Adrenal gland (tissue), 5 donors: ENCODE measurements at regions not wholly inside any gene's neighbourhood (a gene's known extent, or its start where the extent isn't known, plus 50 kb on each side); places are given as distances from the start of the nearest gene placed in this dataset.

Experiments
- POLR2A ChIP-seq, 2 donors: fragments of 450-650 bp; IDR thresholded peaks; one replicate each; pipeline ENCODE4 v1.6.1; 2017; ENCODE audit warnings: antibody characterized with exemption in 2 of 2, mild to moderate bottlenecking in 2 of 2, moderate library complexity in 1 of 2
- TF ChIP-seq, protein P1 (sequence below), 6 experiments: fragments of 450-650 bp in 4 of 6; fragments of 200-600 bp in 2 of 6; sonication (generic) in 1 of 6; IDR thresholded peaks; 1 replicate in 5 of 6; 2 replicates in 1 of 6; pipeline versions ENCODE4 v1.5.1 to v1.8.0; 2016 to 2021; ENCODE audit warnings: antibody characterized with exemption in 6 of 6, mild to moderate bottlenecking in 2 of 6, moderate library complexity in 1 of 6
- donor health status: DM: no; HTN: no; CAD: no.

DNA sequence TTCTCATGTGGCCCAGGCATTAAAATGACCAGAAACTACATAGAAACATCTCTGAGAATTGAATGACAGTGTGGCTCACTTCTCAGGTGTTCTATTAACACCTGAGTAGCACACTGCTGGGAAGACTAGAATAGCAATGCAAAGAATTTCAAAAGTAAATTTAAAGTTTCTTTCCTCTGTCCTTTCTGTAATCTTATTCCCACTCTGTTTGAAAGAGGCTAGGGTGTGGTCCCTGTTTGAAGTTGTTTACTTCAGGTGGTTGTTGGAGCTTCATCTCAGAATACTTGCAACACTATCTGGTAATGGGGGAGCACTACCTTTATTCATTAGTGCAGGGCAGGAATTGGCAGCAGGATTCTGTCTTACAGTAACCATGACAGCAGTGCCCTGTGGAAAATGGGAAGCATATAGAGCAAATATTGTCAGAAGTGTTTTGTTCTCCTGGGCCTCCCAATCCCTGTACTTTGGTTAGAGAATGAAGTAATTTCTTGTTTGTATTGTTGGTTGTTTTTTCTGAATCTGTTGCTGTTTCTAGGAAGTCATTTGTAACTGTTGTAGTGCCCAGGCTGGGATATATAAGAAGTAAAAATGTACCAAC is 1210.2 kb upstream of the ATXN8OS start:
- TF ChIP-seq, protein P1, sequence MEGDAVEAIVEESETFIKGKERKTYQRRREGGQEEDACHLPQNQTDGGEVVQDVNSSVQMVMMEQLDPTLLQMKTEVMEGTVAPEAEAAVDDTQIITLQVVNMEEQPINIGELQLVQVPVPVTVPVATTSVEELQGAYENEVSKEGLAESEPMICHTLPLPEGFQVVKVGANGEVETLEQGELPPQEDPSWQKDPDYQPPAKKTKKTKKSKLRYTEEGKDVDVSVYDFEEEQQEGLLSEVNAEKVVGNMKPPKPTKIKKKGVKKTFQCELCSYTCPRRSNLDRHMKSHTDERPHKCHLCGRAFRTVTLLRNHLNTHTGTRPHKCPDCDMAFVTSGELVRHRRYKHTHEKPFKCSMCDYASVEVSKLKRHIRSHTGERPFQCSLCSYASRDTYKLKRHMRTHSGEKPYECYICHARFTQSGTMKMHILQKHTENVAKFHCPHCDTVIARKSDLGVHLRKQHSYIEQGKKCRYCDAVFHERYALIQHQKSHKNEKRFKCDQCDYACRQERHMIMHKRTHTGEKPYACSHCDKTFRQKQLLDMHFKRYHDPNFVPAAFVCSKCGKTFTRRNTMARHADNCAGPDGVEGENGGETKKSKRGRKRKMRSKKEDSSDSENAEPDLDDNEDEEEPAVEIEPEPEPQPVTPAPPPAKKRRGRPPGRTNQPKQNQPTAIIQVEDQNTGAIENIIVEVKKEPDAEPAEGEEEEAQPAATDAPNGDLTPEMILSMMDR (IDR thresholded peaks at IDR 0.05), result no peak
- TF ChIP-seq POLR2A (IDR thresholded peaks at IDR 0.05), result no peak
